KMS-11 (cell line): ENCODE measurements at regions not wholly inside any gene's neighbourhood (a gene's known extent, or its start where the extent isn't known, plus 50 kb on each side); places are given as distances from the start of the nearest gene placed in this dataset.

ENCODE experiments used
- H2AFZ ChIP-seq: fragments of 200-600 bp; sonication (generic); 2 replicates; pipeline ENCODE4 v1.6.1; 2016; ENCODE audit warnings: antibody characterized with exemption, mixed run types, low read depth
- H3K27ac ChIP-seq: fragments of 200-600 bp; sonication (generic); 2 replicates; pipeline ENCODE4 v1.6.1; 2016; ENCODE audit warnings: mild to moderate bottlenecking, mixed run types
- H3K27me3 ChIP-seq: fragments of 200-600 bp; sonication (generic); 2 replicates; pipeline ENCODE4 v1.6.1; 2017; ENCODE audit warnings: mild to moderate bottlenecking, low read depth, mixed run types, moderate library complexity; ENCODE audit not compliant: insufficient read depth
- H3K36me3 ChIP-seq: fragments of 200-600 bp; sonication (generic); 2 replicates; pipeline ENCODE4 v1.6.1; 2017; ENCODE audit warnings: mild to moderate bottlenecking, mixed run types; ENCODE audit not compliant: insufficient read depth
- H3K4me1 ChIP-seq: fragments of 200-600 bp; sonication (generic); 2 replicates; pipeline ENCODE4 v1.6.1; 2016; ENCODE audit warnings: mild to moderate bottlenecking, low read depth, mixed run types; ENCODE audit not compliant: poor library complexity, severe bottlenecking
- H3K4me2 ChIP-seq: fragments of 200-600 bp; sonication (generic); 2 replicates; pipeline ENCODE4 v1.7.0; 2016; ENCODE audit warnings: mild to moderate bottlenecking, mixed run types
- H3K4me3 ChIP-seq: fragments of 200-600 bp; sonication (generic); IDR thresholded peaks from 2 replicates; pipeline ENCODE4 v1.6.1; 2017; ENCODE audit warnings: low read depth, low read length, mixed read lengths; ENCODE audit not compliant: insufficient read depth
- H3K79me2 ChIP-seq: fragments of 200-600 bp; sonication (generic); 2 replicates; pipeline ENCODE4 v1.6.1; 2016; ENCODE audit warnings: low read depth, mixed run types; ENCODE audit not compliant: insufficient read depth
- H3K9ac ChIP-seq: fragments of 200-600 bp; sonication (generic); 2 replicates; pipeline ENCODE4 v1.6.1; 2016; ENCODE audit warnings: mild to moderate bottlenecking, mixed run types
- H4K20me1 ChIP-seq: fragments of 200-600 bp; sonication (generic); 2 replicates; pipeline ENCODE4 v1.6.1; 2016; ENCODE audit warnings: mild to moderate bottlenecking, mixed run types; ENCODE audit not compliant: insufficient read depth
- CTCF ChIP-seq: fragments of 200-600 bp; sonication (generic); conservative IDR thresholded peaks from 2 replicates; pipeline ENCODE4 v1.6.1; 2017; ENCODE audit warnings: low read depth, mild to moderate bottlenecking, antibody characterized with exemption, low read length, moderate library complexity, mixed read lengths

GRCh38 chr18:32607816-32608215, 137.1 kb upstream of the GAREM1 start:
- Histone ChIP-seq H3K9ac (no peak overlapping the region), H3K79me2 (no peaks in the 10 kb centered on the region), H3K27me3 (no peaks in the 10 kb centered on the region), H3K36me3 (no peaks in the 10 kb centered on the region), H3K4me3 (no peak overlapping the region), H2AFZ (no peak overlapping the region), H3K4me2 (no peak overlapping the region), H3K27ac (no peak overlapping the region), H4K20me1 (no peaks in the 10 kb centered on the region), H3K4me1 (no peaks in the 10 kb centered on the region)
- no peak for TF ChIP-seq CTCF

GRCh38 chr18:32598144-32598543, 127.5 kb upstream of the GAREM1 start:
- no peak for TF ChIP-seq CTCF
- H3K9ac ChIP-seq = no peak overlapping the region
- no peaks in the 10 kb centered on the region for H3K4me1 ChIP-seq

GRCh38 chr18:32596501-32596900, 125.8 kb upstream of the GAREM1 start:
- no peak overlapping the region for H3K4me2 ChIP-seq
- no peaks in the 10 kb centered on the region for H4K20me1 ChIP-seq
- no peak for TF ChIP-seq CTCF
- H2AFZ ChIP-seq = no peak overlapping the region
- H3K9ac ChIP-seq = no peak overlapping the region
- H3K4me1 ChIP-seq = no peaks in the 10 kb centered on the region
- no peaks in the 10 kb centered on the region for H3K27me3 ChIP-seq
- no peak overlapping the region for H3K27ac ChIP-seq
- H3K4me3 ChIP-seq = no peak overlapping the region
- H3K79me2 ChIP-seq = no peaks in the 10 kb centered on the region
- no peaks in the 10 kb centered on the region for H3K36me3 ChIP-seq

More at GRCh38 chr18:32598144-32598543, 127.5 kb upstream of the GAREM1 start:
- Histone ChIP-seq H3K4me2 (no peak overlapping the region), H3K4me3 (no peak overlapping the region), H3K36me3 (no peaks in the 10 kb centered on the region), H3K79me2 (no peaks in the 10 kb centered on the region), H4K20me1 (no peaks in the 10 kb centered on the region), H3K27me3 (no peaks in the 10 kb centered on the region), H2AFZ (no peak overlapping the region), H3K27ac (no peak overlapping the region)

- Histone ChIP-seq H4K20me1 (no peaks in the 10 kb centered on the region), H3K4me3 (no peak overlapping the region), H3K27ac (no peak overlapping the region), H3K4me2 (no peak overlapping the region), H3K27me3 (no peaks in the 10 kb centered on the region), H3K4me1 (no peaks in the 10 kb centered on the region), H3K36me3 (no peaks in the 10 kb centered on the region), H3K79me2 (no peaks in the 10 kb centered on the region), H3K9ac (no peak overlapping the region), H2AFZ (no peak overlapping the region)
- no peak for TF ChIP-seq CTCF
These were observed 125.2 kb upstream of the GAREM1 start for GRCh38 chr18:32595832-32596231.

- Histone ChIP-seq H2AFZ (no peak overlapping the region), H3K27me3 (no peaks in the 10 kb centered on the region), H3K36me3 (no peaks in the 10 kb centered on the region), H3K9ac (no peak overlapping the region), H3K4me2 (no peak overlapping the region), H3K79me2 (no peaks in the 10 kb centered on the region), H3K27ac (no peak overlapping the region), H3K4me3 (no peak overlapping the region), H3K4me1 (no peaks in the 10 kb centered on the region), H4K20me1 (no peaks in the 10 kb centered on the region)
- no peak for TF ChIP-seq CTCF
These were observed 117.5 kb upstream of the GAREM1 start for GRCh38 chr18:32588191-32588590.
